ENCODE measurements at regions not wholly inside any gene's neighbourhood (a gene's known extent, or its start where the extent isn't known, plus 50 kb on each side); places are given as distances from the start of the nearest gene placed in this dataset.
"Not testable (repeated sequence)": the region's sequence is repeated elsewhere in the genome, so short reads cannot be mapped to it uniquely, and the experiment has no call there.

DNA sequence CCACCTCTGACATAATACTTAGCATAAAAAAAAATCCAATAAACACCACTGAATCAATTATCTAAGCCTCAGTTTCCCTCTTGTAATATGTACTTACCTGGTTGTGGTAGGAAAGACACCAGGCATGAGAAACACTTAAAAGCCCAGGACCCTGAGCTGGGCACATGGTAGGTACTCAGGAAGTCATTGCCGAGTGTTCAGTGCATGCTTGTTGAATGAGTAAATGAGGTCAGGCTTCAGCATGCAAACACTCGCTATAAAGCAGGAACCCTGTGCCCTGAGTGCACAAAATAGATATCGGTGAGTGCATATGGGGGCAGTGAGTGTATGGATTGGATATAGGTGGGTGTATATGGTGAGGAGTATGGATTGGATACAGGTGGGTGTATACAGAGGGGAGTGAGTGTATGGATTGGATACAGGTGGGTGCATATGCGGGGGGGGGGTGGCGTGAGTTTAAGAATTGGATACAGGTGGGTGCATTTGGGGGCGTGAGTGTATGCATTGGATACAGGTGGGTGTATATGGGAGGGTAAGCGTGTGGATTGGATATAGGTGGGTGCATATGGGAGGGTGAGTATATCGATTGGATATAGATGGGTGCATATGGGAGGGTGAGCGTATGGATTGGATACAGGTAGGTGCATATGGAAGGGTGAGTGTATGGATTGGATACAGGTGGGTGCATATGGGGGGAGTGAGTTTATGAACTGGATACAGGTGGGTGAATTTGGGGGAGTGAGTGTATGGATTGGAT is 194.3 kb upstream of the MSX2 start:
- no peak for DNase-seq

DNA sequence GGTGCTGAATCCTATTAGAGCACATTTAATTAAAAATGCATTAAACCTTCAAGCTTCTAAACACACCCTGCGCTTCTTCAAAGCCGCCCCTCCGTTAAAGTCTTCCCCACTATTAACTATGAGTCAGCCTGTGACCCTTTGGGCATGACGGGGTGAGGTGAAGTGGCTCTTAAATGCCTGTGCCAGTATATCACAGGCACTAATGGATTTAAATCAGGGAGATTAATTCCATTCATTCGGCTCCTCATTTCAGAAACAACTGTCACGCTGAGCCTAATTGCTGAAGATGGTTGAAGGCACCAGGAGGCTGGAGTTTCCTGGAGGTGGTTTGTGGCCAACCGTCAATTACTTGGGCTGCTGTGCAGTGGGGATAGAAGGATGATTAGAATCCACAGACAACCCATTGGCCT is 192.6 kb upstream of the MSX2 start:
- no peak for DNase-seq

DNA sequence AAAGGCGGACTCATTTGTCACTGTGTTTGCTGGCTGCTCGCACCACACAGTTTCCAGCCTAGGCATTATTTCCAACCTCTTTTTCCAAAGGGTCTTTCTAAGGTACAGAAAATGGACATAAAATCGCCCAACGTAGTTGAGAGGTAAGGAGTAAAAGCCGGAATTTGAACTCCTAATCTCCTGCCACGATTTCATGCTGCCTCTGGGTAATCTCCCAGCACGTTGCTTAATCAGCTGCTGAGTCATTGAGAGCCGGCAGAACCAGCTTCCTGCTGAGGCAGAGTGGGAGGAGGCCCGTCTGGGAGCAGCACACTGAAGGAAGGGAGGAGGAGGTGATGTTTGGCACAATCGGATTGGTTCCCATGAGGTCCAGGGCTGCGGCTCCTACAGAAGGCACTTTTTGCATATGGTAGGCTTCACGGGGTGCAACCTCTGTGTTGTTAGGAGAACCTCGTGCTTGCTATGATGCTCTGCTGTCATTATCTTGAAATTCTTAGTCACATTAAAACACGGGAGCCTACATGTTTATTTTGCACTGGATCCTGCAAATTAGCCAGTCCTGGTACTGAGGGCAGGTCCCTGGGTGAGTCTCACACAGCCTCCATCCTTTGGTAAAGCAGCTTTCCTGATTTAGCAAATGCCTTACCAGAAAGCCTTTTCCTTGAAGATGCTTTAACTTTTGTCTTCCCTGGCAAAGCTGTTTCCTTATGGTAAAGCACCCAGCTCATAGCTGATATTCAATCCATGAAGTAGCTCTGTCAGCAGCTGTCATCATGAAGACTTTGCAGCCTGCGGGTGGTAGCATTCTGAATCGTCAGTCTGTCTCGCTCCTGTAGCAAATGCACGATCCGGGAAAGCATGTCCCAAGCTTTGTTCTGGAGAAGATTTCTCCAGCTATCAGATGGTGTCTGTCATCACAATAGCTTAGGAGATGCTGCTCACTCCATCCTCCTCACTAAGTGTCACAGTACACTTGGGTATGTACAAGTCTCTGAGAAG is 191.6 kb upstream of the MSX2 start:
- no peak for DNase-seq

- DNase-seq, result no peak
These were observed 190.6 kb upstream of the MSX2 start for GRCh38 chr5:174533751-174534241.

DNA sequence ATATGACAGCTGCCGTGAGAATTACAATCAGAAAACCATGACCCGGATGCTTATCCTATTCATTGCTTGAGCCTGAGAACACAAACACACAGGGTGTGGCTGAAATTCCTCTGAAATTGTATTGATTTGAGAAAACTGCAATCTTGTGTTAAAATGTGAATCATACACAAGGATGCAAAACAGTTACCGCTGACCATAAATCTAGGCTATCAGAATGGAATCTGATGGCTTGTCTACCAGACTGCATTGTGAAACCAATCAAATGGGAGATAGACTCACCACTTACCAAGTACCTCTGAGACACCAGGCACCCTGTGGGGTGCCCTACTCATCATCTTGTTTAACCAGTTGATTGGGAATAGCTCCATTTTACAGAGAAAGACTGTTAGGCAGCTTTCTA is 188.7 kb upstream of the MSX2 start:
- no peak for DNase-seq

GRCh38 chr5:174539823-174540222 is 184.6 kb upstream of the MSX2 start:
- DNase-seq, result not testable (repeated sequence)

GRCh38 chr5:174542037-174542436 is 182.3 kb upstream of the MSX2 start:
- no peak for DNase-seq

- DNase-seq, result no peak
These were observed 181.9 kb upstream of the MSX2 start for GRCh38 chr5:174542471-174542870.

- DNase-seq, result no peak
These were observed 178.5 kb upstream of the MSX2 start for GRCh38 chr5:174545926-174546325.

DNA sequence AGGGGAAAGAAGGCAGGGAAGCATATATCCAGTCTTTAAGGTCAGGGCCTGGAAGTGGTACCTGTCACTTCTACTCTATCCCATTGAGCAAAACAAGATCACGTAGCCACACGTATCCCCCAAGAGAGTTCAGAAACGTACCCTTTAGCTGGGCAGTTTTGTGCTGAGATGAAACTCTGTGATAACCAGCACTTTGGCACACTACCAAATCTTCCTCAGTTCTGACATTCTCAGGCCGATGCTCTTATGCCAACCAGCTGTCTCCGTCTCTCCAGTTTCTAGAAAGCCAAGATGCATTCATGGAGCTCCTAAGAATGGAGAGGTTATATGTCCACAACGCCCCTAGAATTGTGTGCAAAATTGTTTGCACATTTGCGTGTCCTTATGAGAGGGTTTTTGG is 176.6 kb upstream of the MSX2 start:
- no peak for DNase-seq

DNA sequence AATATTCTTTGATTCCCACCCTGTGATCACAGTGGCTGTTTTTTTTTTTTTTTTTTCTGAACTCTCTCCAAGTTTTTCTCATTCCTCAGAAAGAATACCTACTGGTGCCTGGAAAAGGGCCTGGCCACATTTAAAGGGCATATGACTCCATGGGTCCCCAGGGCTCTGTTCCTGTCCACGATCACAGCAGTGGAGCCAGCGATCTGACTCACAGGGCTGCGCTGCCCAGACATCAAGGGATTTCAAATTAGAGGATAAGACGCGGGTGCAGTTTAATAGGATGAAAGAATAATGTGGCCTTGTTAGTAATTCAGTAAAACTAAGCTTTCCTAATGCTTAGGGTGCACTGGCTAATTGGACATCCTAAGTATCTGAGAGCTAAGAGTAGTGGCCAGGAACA is 175.1 kb upstream of the MSX2 start:
- no peak for DNase-seq

DNA sequence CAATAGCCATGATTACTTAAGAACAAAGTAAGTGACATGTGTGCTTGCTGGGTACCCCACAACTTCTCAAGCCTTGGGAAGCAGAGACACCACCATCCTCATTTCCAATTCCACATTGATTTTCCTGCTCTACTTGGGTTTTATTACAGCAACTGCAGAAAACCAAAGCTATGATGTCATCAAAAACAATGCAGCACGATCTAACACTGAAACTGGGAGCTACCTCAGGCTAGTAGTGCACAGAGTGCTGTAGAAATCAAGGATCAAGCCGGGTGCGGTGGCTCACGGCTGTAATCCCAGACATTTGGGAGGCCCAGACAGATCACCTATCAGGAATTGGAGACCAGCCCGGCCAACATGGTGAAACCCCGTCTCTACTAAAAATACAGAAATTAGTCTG is 174.4 kb upstream of the MSX2 start:
- DNase-seq, result no peak

DNA sequence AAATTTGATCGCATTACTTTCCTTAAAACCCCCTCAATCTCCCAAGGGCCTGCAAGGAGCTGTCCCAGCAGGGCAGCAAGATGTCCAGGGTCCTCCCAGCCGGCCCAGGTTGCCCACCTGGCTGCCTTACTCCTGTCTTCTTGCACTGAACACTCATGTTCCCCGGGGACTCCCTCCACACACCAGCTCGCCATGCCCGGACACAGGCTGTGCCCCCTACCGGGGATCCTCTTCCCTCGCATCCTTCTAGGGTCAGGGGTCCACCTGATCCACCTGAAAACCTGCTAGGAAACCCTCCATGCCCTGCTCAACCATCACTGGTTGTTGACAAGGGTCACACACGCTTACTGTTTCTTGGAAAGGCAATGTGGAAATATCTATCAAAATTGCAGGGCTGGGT is 172.0 kb upstream of the MSX2 start:
- no peak for DNase-seq

DNA sequence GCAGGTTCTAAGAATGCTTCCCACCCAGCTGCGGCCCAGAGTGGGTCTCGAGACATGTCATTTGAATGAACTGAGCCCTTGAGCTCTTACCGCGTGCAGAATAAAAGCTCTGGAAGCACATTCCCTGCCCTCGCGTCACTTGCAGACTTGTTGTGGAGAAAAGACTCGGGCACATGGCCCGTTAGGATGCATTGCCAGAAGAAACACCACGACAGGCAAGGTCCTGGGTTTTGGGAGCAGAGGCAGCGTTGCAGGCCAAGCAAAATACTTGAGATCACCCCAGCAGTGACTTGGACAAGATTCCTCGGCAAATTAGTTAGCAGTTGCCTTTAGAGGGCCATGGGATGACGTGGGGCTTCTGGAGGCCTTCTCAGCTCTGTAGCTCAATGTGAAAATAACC is 170.8 kb upstream of the MSX2 start:
- DNase-seq, result no peak

- no peak for DNase-seq
These were observed 168.7 kb upstream of the MSX2 start for GRCh38 chr5:174555726-174556125.

- DNase-seq, result no peak
These were observed 167.6 kb upstream of the MSX2 start for GRCh38 chr5:174556756-174557155.

DNA sequence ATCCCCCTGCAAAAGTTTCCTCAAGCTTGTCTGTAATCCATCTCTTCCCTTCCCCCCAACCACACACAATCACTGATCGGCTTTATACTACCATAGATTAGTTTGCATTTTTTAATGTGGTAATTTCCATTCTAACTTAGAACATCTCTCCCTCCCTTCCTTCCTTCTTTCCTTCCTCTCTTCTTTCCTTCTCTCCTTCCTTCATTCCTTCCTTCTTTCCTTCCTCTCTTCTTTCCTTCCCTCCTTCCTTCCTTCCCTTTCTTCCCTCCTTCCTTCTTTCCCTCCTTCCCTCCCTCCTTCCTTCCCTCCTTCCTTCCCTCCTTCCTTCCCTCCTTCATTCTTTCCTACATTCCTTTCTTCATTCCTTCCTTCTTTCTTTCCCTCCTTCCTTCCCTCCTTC is 166.2 kb upstream of the MSX2 start:
- DNase-seq, result no peak

DNA sequence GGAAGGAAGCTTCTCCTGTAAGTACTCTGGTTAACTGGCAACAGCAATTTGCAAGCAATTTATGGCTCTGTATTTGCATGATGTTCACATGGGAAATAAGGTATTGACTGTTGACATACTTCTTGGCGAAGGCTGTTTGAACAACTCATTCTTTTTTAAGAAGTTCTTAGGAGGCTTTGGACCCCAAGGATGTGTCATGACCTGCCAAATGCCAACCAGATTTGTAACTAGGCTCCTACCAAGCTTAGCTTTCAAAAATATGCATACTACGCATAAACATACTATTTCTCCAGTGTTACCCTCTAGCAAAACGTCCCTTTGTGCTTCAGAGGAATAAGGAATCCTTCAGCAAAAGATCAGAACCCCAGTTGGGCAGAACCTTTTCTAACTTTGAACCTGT is 165.2 kb upstream of the MSX2 start:
- DNase-seq, result no peak

DNA sequence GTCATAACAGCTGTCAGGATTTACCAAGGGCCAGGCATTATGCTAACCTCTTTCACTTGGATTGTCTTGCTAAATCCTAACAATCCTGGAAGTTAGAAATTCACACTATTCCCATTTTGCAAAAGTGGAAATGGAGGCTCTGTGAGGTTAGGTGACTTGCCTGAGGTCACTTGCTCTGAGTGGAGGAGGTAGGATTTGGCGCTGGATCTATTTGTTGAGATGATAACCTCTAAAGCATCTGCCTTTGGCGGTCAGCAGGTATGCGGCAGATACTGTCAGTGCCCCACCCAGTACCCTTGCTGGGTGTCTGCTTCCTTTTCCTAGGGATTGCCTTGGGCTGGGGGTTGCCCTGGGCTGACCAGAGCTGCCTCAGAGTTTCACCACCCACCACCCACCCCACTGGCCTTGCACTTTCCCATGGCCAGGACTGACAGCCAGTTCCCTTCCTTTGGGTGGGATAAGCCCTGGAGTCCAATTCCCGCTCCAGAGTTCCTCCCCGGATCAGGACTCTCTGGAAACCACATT is 164.8 kb upstream of the MSX2 start:
- DNase-seq, result no peak

- DNase-seq, result no peak
These were observed 163.5 kb upstream of the MSX2 start for GRCh38 chr5:174560861-174561260.

GRCh38 chr5:174563040-174563439 is 161.3 kb upstream of the MSX2 start:
- not testable (repeated sequence) for DNase-seq

GRCh38 chr5:174563899-174564298 is 160.5 kb upstream of the MSX2 start:
- no peak for DNase-seq

- DNase-seq, result no peak
These were observed 156.8 kb upstream of the MSX2 start for GRCh38 chr5:174567506-174568141.
